ENCODE measurements at regions not wholly inside any gene's neighbourhood (a gene's known extent, or its start where the extent isn't known, plus 50 kb on each side); places are given as distances from the start of the nearest gene placed in this dataset.
A peak's percentile ranks its signal among the peaks of the same experiment; 100 is the strongest.
"Not testable (repeated sequence)": the region's sequence is repeated elsewhere in the genome, so short reads cannot be mapped to it uniquely, and the experiment has no call there.

GRCh38 chr5:77869116-77869798 lies 93.1 kb upstream of the TBCA start:
- no peak for DNase-seq

- DNase-seq, result no peak
Observed at GRCh38 chr5:77867914-77868313, 91.8 kb upstream of the TBCA start.

GRCh38 chr5:77867194-77867691 lies 91.1 kb upstream of the TBCA start:
- peak; percentile 8 for DNase-seq

GRCh38 chr5:77866198-77866597 lies 90.1 kb upstream of the TBCA start:
- DNase-seq, result no peak

GRCh38 chr5:77864997-77865396 lies 88.9 kb upstream of the TBCA start:
- DNase-seq, result no peak

- no peak for DNase-seq
Observed at GRCh38 chr5:77863181-77863580, 87.0 kb upstream of the TBCA start.

GRCh38 chr5:77861576-77861975 lies 85.4 kb upstream of the TBCA start:
- no peak for DNase-seq

- no peak for DNase-seq
Observed at GRCh38 chr5:77859306-77859705, 83.2 kb upstream of the TBCA start.

GRCh38 chr5:77858678-77859077 lies 82.5 kb upstream of the TBCA start:
- not testable (repeated sequence) for DNase-seq

GRCh38 chr5:77855369-77855768 lies 79.2 kb upstream of the TBCA start:
- DNase-seq, result no peak

- no peak for DNase-seq
Observed at GRCh38 chr5:77853353-77853907, 77.3 kb upstream of the TBCA start.

GRCh38 chr5:77852514-77853352 lies 76.6 kb upstream of the TBCA start:
- DNase-seq, result peak; percentile 72

GRCh38 chr5:77852068-77852513 lies 76.0 kb upstream of the TBCA start:
- DNase-seq, result no peak

- peak; percentile 28 for DNase-seq
Observed at GRCh38 chr5:77851176-77852067, 75.3 kb upstream of the TBCA start.

- DNase-seq, result no peak
Observed at GRCh38 chr5:77850536-77851175, 74.5 kb upstream of the TBCA start.

- no peak for DNase-seq
Observed at GRCh38 chr5:77849308-77849900, 73.3 kb upstream of the TBCA start.

- no peak for DNase-seq
Observed at GRCh38 chr5:77847814-77848290, 71.7 kb upstream of the TBCA start.

GRCh38 chr5:77847129-77847460 lies 71.0 kb upstream of the TBCA start:
- no peak for DNase-seq

- no peak for DNase-seq
Observed at GRCh38 chr5:77846422-77847128, 70.4 kb upstream of the TBCA start.

GRCh38 chr5:77845324-77845646 lies 69.1 kb upstream of the TBCA start:
- DNase-seq, result no peak

Data from skin of body (tissue), 1 donor.